ENCODE measurements at regions not wholly inside any gene's neighbourhood (a gene's known extent, or its start where the extent isn't known, plus 50 kb on each side); places are given as distances from the start of the nearest gene placed in this dataset.

- no peak for ATAC-seq
- no peak for TF ChIP-seq SNAI2 (CRISPR knock-in tag; IDR thresholded peaks at IDR 0.05)
Measured at GRCh38 chr5:133662578-133662977, 50.2 kb upstream of the FSTL4 start.
